DND-41 (cell line): ENCODE measurements at regions not wholly inside any gene's neighbourhood (a gene's known extent, or its start where the extent isn't known, plus 50 kb on each side); places are given as distances from the start of the nearest gene placed in this dataset.

Experiments
- ATAC-seq: fragments of 200-7000 bp; cut with Tn5 transposase; 3 replicates; pipeline ENCODE4 v1.9.1; 2021; ENCODE audit warnings: low read depth; ENCODE audit not compliant: insufficient read depth
- DNase-seq: peaks from one replicate; pipeline ENCODE4 v3.0.0-alpha.2; 2020
- H2AFZ ChIP-seq: 2 replicates; pipeline ENCODE4 v1.6.0; 2012; ENCODE audit warnings: low read depth, low read length
- H3K27ac ChIP-seq: 2 replicates; pipeline ENCODE4 v1.5.1; 2012; ENCODE audit warnings: low read length, inconsistent platforms
- H3K27me3 ChIP-seq: fragments of 200-600 bp; sonication (generic); 2 replicates; pipeline ENCODE4 v1.6.0; 2012; ENCODE audit warnings: low read length, mild to moderate bottlenecking, inconsistent platforms; ENCODE audit not compliant: insufficient read depth, poor library complexity
- H3K36me3 ChIP-seq: 2 replicates; pipeline ENCODE4 v1.5.1; 2012; ENCODE audit warnings: low read length, inconsistent platforms; ENCODE audit not compliant: insufficient read depth
- H3K4me1 ChIP-seq: 2 replicates; pipeline ENCODE4 v1.5.1; 2012; ENCODE audit warnings: mild to moderate bottlenecking, low read length; ENCODE audit not compliant: insufficient read depth
- H3K4me2 ChIP-seq: 2 replicates; pipeline ENCODE4 v1.6.0; 2012; ENCODE audit warnings: mild to moderate bottlenecking, moderate library complexity, low read length, inconsistent platforms; ENCODE audit not compliant: insufficient read depth
- H3K4me3 ChIP-seq, 2 experiments: fragments of 200-600 bp in 1 of 2; shearing (Covaris generic) in 1 of 2; 2 replicates each; pipeline ENCODE4 v1.5.1; 2012 to 2016; ENCODE audit warnings: inconsistent platforms in 2 of 2, low read length in 2 of 2, mild to moderate bottlenecking in 2 of 2, low read depth in 1 of 2, moderate library complexity in 1 of 2
- H3K79me2 ChIP-seq: 2 replicates; pipeline ENCODE4 v1.6.0; 2012; ENCODE audit warnings: low read length, inconsistent platforms; ENCODE audit not compliant: insufficient read depth
- H3K9ac ChIP-seq: 2 replicates; pipeline ENCODE4 v1.6.0; 2012; ENCODE audit warnings: low read depth, mild to moderate bottlenecking, inconsistent platforms, low read length, moderate library complexity
- H3K9me3 ChIP-seq: 2 replicates; pipeline ENCODE4 v1.5.1; 2012; ENCODE audit warnings: low read length, moderate library complexity, mild to moderate bottlenecking, inconsistent platforms; ENCODE audit not compliant: insufficient read depth, severe bottlenecking
- H4K20me1 ChIP-seq: 2 replicates; pipeline ENCODE4 v1.6.0; 2012; ENCODE audit warnings: low read length; ENCODE audit not compliant: insufficient read depth
- EZH2 ChIP-seq: IDR thresholded peaks from 3 replicates; pipeline ENCODE4 v1.6.1; 2012; ENCODE audit warnings: borderline replicate concordance, low read depth, mild to moderate bottlenecking, moderate library complexity, low read length, inconsistent platforms; ENCODE audit not compliant: severe bottlenecking
- TF ChIP-seq, protein P1 (sequence below): IDR thresholded peaks from 2 replicates; pipeline ENCODE4 v1.5.1; 2012; ENCODE audit warnings: borderline replicate concordance, low read length, moderate library complexity, mild to moderate bottlenecking; ENCODE audit not compliant: poor library complexity, severe bottlenecking; ENCODE audit errors: extremely low read depth

DNA sequence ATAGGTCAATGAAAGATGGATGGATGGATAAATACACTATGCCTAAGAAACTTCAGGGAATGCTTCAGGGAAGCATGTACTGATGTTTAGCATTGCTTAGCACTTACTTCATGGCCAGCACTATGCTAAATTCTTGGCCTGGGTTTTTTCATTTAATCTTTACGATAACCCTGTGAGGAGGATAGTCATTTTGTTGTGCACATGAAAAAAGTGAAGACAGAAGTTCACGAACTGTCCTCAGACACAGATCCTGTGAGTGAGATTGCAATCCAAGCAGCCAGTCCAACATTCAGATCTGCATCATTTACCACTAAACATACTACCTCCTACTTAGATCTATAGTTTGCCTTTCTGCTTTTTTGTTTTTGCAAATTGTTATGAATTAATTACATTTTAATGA, 510.8 kb upstream of the AGTR1 start:
- H3K9ac ChIP-seq, result no peak overlapping the region
- H3K9me3 ChIP-seq, result no peaks in the 10 kb centered on the region
- no peak overlapping the region for H3K4me3 ChIP-seq
- H3K36me3 ChIP-seq, result no peaks in the 10 kb centered on the region
- no peak for ATAC-seq
- H2AFZ ChIP-seq, result no peak overlapping the region
- no peak for DNase-seq
- TF ChIP-seq, protein P1, sequence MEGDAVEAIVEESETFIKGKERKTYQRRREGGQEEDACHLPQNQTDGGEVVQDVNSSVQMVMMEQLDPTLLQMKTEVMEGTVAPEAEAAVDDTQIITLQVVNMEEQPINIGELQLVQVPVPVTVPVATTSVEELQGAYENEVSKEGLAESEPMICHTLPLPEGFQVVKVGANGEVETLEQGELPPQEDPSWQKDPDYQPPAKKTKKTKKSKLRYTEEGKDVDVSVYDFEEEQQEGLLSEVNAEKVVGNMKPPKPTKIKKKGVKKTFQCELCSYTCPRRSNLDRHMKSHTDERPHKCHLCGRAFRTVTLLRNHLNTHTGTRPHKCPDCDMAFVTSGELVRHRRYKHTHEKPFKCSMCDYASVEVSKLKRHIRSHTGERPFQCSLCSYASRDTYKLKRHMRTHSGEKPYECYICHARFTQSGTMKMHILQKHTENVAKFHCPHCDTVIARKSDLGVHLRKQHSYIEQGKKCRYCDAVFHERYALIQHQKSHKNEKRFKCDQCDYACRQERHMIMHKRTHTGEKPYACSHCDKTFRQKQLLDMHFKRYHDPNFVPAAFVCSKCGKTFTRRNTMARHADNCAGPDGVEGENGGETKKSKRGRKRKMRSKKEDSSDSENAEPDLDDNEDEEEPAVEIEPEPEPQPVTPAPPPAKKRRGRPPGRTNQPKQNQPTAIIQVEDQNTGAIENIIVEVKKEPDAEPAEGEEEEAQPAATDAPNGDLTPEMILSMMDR, result no peak
- no peak for TF ChIP-seq EZH2
- no peak overlapping the region for H3K4me2 ChIP-seq
- no peaks in the 10 kb centered on the region for H3K79me2 ChIP-seq
- no peaks in the 10 kb centered on the region for H4K20me1 ChIP-seq
- H3K27me3 ChIP-seq, result no peaks in the 10 kb centered on the region
- no peak overlapping the region for H3K27ac ChIP-seq
- no peaks in the 10 kb centered on the region for H3K4me1 ChIP-seq

DNA sequence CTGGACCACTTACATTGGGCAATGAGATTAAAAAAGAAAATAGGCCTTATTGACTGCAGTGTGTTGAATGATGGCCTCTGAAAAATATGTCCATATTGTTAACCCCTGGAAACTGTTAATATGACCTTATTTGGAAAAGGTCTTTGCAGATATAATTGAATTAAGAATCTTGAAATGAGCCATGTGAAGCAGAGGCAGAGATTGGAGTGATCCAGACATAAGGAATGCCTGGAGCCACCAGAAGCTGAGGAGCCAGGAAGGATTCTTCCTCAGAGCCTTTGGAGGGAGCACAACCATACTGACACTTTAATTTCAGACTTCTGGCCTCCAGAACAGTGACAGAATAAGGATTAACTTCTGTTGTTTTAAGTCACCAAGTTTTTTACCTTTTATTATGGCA, 510.4 kb upstream of the AGTR1 start:
- Histone ChIP-seq H3K4me3 (no peak overlapping the region), H3K27ac (no peak overlapping the region), H3K36me3 (no peaks in the 10 kb centered on the region), H3K9ac (no peak overlapping the region), H3K9me3 (no peaks in the 10 kb centered on the region), H4K20me1 (no peaks in the 10 kb centered on the region), H3K4me1 (no peaks in the 10 kb centered on the region), H3K27me3 (no peaks in the 10 kb centered on the region), H2AFZ (no peak overlapping the region), H3K79me2 (no peaks in the 10 kb centered on the region), H3K4me2 (no peak overlapping the region)
- TF ChIP-seq, protein P1, result no peak
- no peak for TF ChIP-seq EZH2
- no peak for ATAC-seq
- no peak for DNase-seq

DNA sequence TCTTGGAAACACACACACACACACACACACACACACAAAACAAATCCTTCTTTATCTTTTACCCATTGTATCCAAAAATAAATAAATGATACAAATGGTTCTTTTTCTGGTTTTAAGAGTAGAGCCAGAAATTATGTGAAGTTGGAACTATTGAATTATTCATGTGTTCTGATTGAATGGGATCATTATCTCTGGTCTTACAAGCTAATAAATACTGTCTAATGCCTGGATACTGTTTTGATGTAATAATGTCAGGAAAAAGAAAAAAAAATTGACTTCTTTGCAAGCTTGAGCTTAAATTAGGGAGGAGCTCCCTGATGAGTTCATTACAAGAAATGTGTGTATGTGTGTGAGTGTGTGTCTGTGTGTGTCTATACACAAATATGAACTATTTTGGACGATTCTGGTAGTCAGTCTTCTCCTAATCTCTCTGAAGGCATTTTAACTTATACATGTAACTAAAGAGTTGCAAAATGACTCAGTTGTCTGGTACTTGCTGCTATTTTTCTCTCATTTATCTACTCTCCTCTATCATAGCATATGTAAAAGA, 507.2 kb upstream of the AGTR1 start:
- Histone ChIP-seq H3K27me3 (no peaks in the 10 kb centered on the region), H2AFZ (no peak overlapping the region), H4K20me1 (no peaks in the 10 kb centered on the region), H3K9me3 (no peaks in the 10 kb centered on the region), H3K27ac (no peak overlapping the region), H3K9ac (no peak overlapping the region), H3K4me1 (no peaks in the 10 kb centered on the region), H3K4me2 (no peak overlapping the region), H3K79me2 (no peaks in the 10 kb centered on the region), H3K4me3 (no peak overlapping the region), H3K36me3 (no peaks in the 10 kb centered on the region)
- DNase-seq (no peak), ATAC-seq (no peak)
- TF ChIP-seq, protein P1, result no peak
- TF ChIP-seq EZH2, result no peak

DNA sequence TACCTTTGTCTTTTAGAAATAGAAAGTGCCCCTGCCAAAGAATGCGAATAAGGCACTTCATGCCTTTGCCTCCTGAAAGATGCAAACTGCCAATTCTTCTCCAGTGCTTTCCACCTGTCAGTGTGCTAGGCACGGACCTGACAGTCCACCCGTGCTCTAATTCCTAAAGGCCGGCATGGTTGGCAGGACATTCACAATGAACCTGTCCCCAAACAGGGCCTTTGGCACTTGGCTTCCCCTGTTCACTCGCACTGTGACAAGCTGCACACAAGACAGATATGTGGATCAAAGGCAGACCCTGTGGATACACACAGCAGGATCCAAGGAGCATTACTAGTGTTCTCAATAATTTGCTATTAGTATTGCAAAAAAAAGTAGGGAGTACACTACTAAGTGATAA, 505.7 kb upstream of the AGTR1 start:
- no peak overlapping the region for H3K27ac ChIP-seq
- H4K20me1 ChIP-seq, result no peaks in the 10 kb centered on the region
- H3K9me3 ChIP-seq, result no peaks in the 10 kb centered on the region
- no peaks in the 10 kb centered on the region for H3K27me3 ChIP-seq
- no peak overlapping the region for H2AFZ ChIP-seq
- DNase-seq (no peak), ATAC-seq (no peak)
- no peak overlapping the region for H3K4me2 ChIP-seq
- no peaks in the 10 kb centered on the region for H3K79me2 ChIP-seq
- no peak overlapping the region for H3K9ac ChIP-seq
- TF ChIP-seq, protein P1, result no peak
- no peak for TF ChIP-seq EZH2
- H3K4me1 ChIP-seq, result no peaks in the 10 kb centered on the region
- H3K36me3 ChIP-seq, result no peaks in the 10 kb centered on the region
- no peak overlapping the region for H3K4me3 ChIP-seq
